Upper lobe of left lung (tissue), 4 donors: ENCODE measurements at regions not wholly inside any gene's neighbourhood (a gene's known extent, or its start where the extent isn't known, plus 50 kb on each side); places are given as distances from the start of the nearest gene placed in this dataset.

Experiments
- POLR2A ChIP-seq, 4 donors: fragments of 450-650 bp; IDR thresholded peaks; one replicate each; pipeline ENCODE4 v1.5.1; 2016 to 2017; ENCODE audit warnings: antibody characterized with exemption in 4 of 4, mild to moderate bottlenecking in 2 of 4
- POLR2AphosphoS5 ChIP-seq, 2 donors: sonication (generic); formaldehyde crosslinking; IDR thresholded peaks; one replicate each; pipeline ENCODE4 v1.5.1; 2017; ENCODE audit warnings: antibody characterized with exemption in 2 of 2
- TF ChIP-seq, protein P1 (sequence below), 6 experiments: fragments of 450-650 bp in 4 of 6; fragments of 200-600 bp in 2 of 6; sonication (generic) in 2 of 6; IDR thresholded peaks; one replicate each; pipeline ENCODE4 v1.5.1; 2016 to 2019; ENCODE audit warnings: antibody characterized with exemption in 6 of 6

DNA sequence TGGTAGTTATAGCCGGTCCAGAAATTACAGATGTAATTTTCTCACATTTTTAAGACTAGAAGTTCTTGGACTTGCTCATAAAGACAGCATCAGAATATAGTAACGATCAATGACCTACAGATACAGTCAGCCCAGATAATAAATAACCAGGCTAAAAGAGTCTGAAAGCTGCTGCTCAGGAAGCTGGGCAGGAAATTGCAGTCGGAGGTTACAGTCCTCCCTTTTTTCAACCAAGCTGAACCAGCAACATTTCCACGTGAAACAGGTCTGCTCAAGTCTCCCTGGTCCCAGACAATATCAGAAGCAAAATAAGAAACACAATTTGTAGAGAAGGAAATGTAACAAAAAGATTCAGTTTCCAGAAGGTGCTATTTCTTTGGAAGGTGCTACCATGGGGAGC, 457.4 kb downstream of the SIPA1L2 start:
- TF ChIP-seq, protein P1, sequence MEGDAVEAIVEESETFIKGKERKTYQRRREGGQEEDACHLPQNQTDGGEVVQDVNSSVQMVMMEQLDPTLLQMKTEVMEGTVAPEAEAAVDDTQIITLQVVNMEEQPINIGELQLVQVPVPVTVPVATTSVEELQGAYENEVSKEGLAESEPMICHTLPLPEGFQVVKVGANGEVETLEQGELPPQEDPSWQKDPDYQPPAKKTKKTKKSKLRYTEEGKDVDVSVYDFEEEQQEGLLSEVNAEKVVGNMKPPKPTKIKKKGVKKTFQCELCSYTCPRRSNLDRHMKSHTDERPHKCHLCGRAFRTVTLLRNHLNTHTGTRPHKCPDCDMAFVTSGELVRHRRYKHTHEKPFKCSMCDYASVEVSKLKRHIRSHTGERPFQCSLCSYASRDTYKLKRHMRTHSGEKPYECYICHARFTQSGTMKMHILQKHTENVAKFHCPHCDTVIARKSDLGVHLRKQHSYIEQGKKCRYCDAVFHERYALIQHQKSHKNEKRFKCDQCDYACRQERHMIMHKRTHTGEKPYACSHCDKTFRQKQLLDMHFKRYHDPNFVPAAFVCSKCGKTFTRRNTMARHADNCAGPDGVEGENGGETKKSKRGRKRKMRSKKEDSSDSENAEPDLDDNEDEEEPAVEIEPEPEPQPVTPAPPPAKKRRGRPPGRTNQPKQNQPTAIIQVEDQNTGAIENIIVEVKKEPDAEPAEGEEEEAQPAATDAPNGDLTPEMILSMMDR (IDR thresholded peaks at IDR 0.05), result no peak
- TF ChIP-seq POLR2A (IDR thresholded peaks at IDR 0.05), result no peak
- no peak for TF ChIP-seq POLR2AphosphoS5 (IDR thresholded peaks at IDR 0.05)
